H9 (cell line): ENCODE measurements at regions not wholly inside any gene's neighbourhood (a gene's known extent, or its start where the extent isn't known, plus 50 kb on each side); places are given as distances from the start of the nearest gene placed in this dataset.

Experiments used
- DNase-seq: peaks from one replicate; pipeline ENCODE4 v3.0.0-alpha.2; 2017
- H2AFZ ChIP-seq: one replicate; pipeline ENCODE4 v1.6.1; 2013; ENCODE audit warnings: mild to moderate bottlenecking, low read length, control low read depth, moderate library complexity
- H2AK5ac ChIP-seq: 2 replicates; pipeline ENCODE4 v1.6.1; 2013; ENCODE audit warnings: low read length, control low read depth, mixed read lengths; ENCODE audit not compliant: insufficient read length
- H2BK120ac ChIP-seq: one replicate; pipeline ENCODE4 v1.6.1; 2013; ENCODE audit warnings: low read depth, mild to moderate bottlenecking, low read length, control low read depth, inconsistent platforms; ENCODE audit not compliant: poor library complexity, severe bottlenecking
- H2BK12ac ChIP-seq: 2 replicates; pipeline ENCODE4 v1.6.1; 2013; ENCODE audit warnings: low read length, control low read depth, mixed read lengths, low read depth; ENCODE audit not compliant: insufficient read length
- H2BK15ac ChIP-seq: 2 replicates; pipeline ENCODE4 v1.6.1; 2013; ENCODE audit warnings: low read depth, low read length, control low read depth
- H2BK20ac ChIP-seq: one replicate; pipeline ENCODE4 v1.6.1; 2013; ENCODE audit warnings: low read depth, mild to moderate bottlenecking, low read length, control low read depth, inconsistent platforms; ENCODE audit not compliant: poor library complexity, severe bottlenecking
- H2BK5ac ChIP-seq: 2 replicates; pipeline ENCODE4 v1.6.1; 2013; ENCODE audit warnings: low read length, control low read depth, mixed read lengths; ENCODE audit not compliant: insufficient read length
- H3K14ac ChIP-seq: 2 replicates; pipeline ENCODE4 v1.6.1; 2013; ENCODE audit warnings: low read length, control low read depth; ENCODE audit not compliant: insufficient read depth
- H3K18ac ChIP-seq: 2 replicates; pipeline ENCODE4 v1.6.1; 2013; ENCODE audit warnings: low read depth, mild to moderate bottlenecking, mixed read lengths, low read length, control low read depth; ENCODE audit not compliant: insufficient read length
- H3K23ac ChIP-seq: 2 replicates; pipeline ENCODE4 v1.6.1; 2013; ENCODE audit warnings: low read length, control low read depth, mixed read lengths, low read depth; ENCODE audit not compliant: insufficient read length
- H3K23me2 ChIP-seq: 2 replicates; pipeline ENCODE4 v1.6.1; 2013; ENCODE audit warnings: low read depth, mild to moderate bottlenecking, mixed read lengths, low read length, control low read depth; ENCODE audit not compliant: insufficient read length, poor library complexity, severe bottlenecking
- H3K27ac ChIP-seq: 2 replicates; pipeline ENCODE4 v1.5.1; 2013; ENCODE audit warnings: low read length, control low read depth, mixed read lengths, low read depth; ENCODE audit not compliant: insufficient read length
- H3K27me3 ChIP-seq: 2 replicates; pipeline ENCODE4 v1.6.1; 2013; ENCODE audit warnings: low read length, control low read depth, inconsistent platforms; ENCODE audit not compliant: insufficient read depth
- H3K4ac ChIP-seq: 2 replicates; pipeline ENCODE4 v1.6.1; 2013; ENCODE audit warnings: low read depth, mild to moderate bottlenecking, control low read depth, inconsistent platforms, low read length, moderate library complexity
- H3K4me1 ChIP-seq: 2 replicates; pipeline ENCODE4 v1.6.1; 2013; ENCODE audit warnings: low read length, control low read depth, inconsistent platforms; ENCODE audit not compliant: insufficient read depth
- H3K4me2 ChIP-seq: 2 replicates; pipeline ENCODE4 v1.6.1; 2013; ENCODE audit warnings: low read length, control low read depth, mixed read lengths; ENCODE audit not compliant: insufficient read length, insufficient read depth
- H3K56ac ChIP-seq: 2 replicates; pipeline ENCODE4 v1.6.1; 2013; ENCODE audit warnings: low read depth, mild to moderate bottlenecking, mixed read lengths, low read length, control low read depth; ENCODE audit not compliant: insufficient read length
- H3K79me1 ChIP-seq: 2 replicates; pipeline ENCODE4 v1.6.1; 2013; ENCODE audit warnings: low read depth, mild to moderate bottlenecking, moderate library complexity, low read length, control low read depth, inconsistent platforms; ENCODE audit not compliant: insufficient read depth, poor library complexity, severe bottlenecking
- H3K79me2 ChIP-seq: 2 replicates; pipeline ENCODE4 v1.6.1; 2013; ENCODE audit warnings: low read length, control low read depth, inconsistent platforms; ENCODE audit not compliant: insufficient read depth
- H3K9ac ChIP-seq: 2 replicates; pipeline ENCODE4 v1.6.1; 2013; ENCODE audit warnings: low read length, control low read depth, mixed read lengths; ENCODE audit not compliant: insufficient read length; ENCODE audit errors: extremely low read depth
- H3K9me3 ChIP-seq: one replicate; pipeline ENCODE4 v1.6.1; 2013; ENCODE audit warnings: low read depth, low read length, inconsistent platforms; ENCODE audit not compliant: control insufficient read depth
- H3T11ph ChIP-seq: one replicate; pipeline ENCODE4 v1.6.1; 2013; ENCODE audit warnings: mild to moderate bottlenecking, low read length, control low read depth, inconsistent platforms
- H4K20me1 ChIP-seq: one replicate; pipeline ENCODE4 v1.6.1; 2013; ENCODE audit not compliant: control insufficient read depth, insufficient read length, insufficient read depth
- H4K5ac ChIP-seq: 2 replicates; pipeline ENCODE4 v1.6.1; 2013; ENCODE audit warnings: low read depth, mild to moderate bottlenecking, mixed read lengths, low read length, control low read depth; ENCODE audit not compliant: insufficient read length
- H4K8ac ChIP-seq: replicated peaks from 2 replicates; pipeline ENCODE4 v1.6.1; 2013; ENCODE audit warnings: low read length, control low read depth, mixed read lengths, low read depth; ENCODE audit not compliant: insufficient read length
- H4K91ac ChIP-seq: 2 replicates; pipeline ENCODE4 v1.6.1; 2013; ENCODE audit warnings: low read depth, mild to moderate bottlenecking, moderate library complexity, mixed read lengths, low read length, control low read depth; ENCODE audit not compliant: insufficient read length
- H3K27ac Mint-ChIP-seq, 3 experiments: 2 replicates in 2 of 3; 3 replicates in 1 of 3; pipeline ENCODE4 v1.8.0; 2020 to 2021; ENCODE audit warnings: mixed read lengths in 3 of 3, mild to moderate bottlenecking in 1 of 3, moderate library complexity in 1 of 3
- H3K27me3 Mint-ChIP-seq: 2 replicates; pipeline ENCODE4 v1.8.0; 2021; ENCODE audit warnings: low read depth, mild to moderate bottlenecking, moderate library complexity, mixed read lengths
- H3K36me3 Mint-ChIP-seq, 3 experiments: 2 replicates in 2 of 3; 3 replicates in 1 of 3; pipeline ENCODE4 v1.8.0; 2020 to 2021; ENCODE audit warnings: low read depth in 3 of 3, mixed read lengths in 3 of 3; ENCODE audit not compliant: insufficient read depth in 1 of 3
- H3K4me1 Mint-ChIP-seq, 2 experiments: 2 replicates each; pipeline ENCODE4 v1.8.0; 2020; ENCODE audit warnings: mixed read lengths in 2 of 2
- H3K4me3 Mint-ChIP-seq, 2 experiments: 2 replicates in 1 of 2; 3 replicates in 1 of 2; pipeline ENCODE4 v1.8.0; 2020 to 2021; ENCODE audit warnings: mild to moderate bottlenecking in 2 of 2, mixed read lengths in 2 of 2, moderate library complexity in 1 of 2
- H3K9me3 Mint-ChIP-seq, 2 experiments: 2 replicates in 1 of 2; 3 replicates in 1 of 2; pipeline ENCODE4 v1.8.0; 2020; ENCODE audit warnings: mild to moderate bottlenecking in 2 of 2, mixed read lengths in 2 of 2, moderate library complexity in 1 of 2
- WGBS: extraction: QIAGEN DNeasy Blood & Tissue Kit; methylation state at CpG from one replicate; pipeline ENCODE4 v1.1.7; 2013; ENCODE audit warnings: missing lambda C conversion rate, low lambda C conversion rate, mixed read lengths; ENCODE audit not compliant: insufficient read length; ENCODE audit errors: extremely low coverage; 5-methylcytosine and 5-hydroxymethylcytosine counted together
- TF ChIP-seq, protein P1 (sequence below): fragments of 200-600 bp; sonication (generic); conservative IDR thresholded peaks from 3 replicates; pipeline ENCODE4 v1.8.0; 2021; ENCODE audit warnings: antibody characterized with exemption, mild to moderate bottlenecking

DNA sequence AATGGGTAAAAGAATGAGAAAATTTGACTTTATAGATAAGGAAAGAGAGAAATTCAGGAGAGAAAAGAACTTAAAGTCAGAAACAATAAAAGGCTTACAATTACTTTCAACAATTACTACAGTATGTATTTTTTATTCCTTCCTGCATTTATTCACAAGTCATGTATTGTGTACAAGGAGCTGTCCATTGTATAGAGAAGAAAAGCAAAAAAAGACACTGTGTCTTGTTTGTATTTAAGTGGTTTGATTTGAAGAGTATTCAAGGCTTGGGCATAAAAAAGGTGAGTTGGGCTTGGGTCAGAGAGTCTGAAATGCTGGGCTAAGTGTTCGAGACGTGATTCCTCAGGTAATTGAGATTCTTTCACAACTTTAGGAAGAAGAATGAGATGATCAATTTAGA lies 394.2 kb upstream of the ROBO2 start:
- TF ChIP-seq, protein P1, sequence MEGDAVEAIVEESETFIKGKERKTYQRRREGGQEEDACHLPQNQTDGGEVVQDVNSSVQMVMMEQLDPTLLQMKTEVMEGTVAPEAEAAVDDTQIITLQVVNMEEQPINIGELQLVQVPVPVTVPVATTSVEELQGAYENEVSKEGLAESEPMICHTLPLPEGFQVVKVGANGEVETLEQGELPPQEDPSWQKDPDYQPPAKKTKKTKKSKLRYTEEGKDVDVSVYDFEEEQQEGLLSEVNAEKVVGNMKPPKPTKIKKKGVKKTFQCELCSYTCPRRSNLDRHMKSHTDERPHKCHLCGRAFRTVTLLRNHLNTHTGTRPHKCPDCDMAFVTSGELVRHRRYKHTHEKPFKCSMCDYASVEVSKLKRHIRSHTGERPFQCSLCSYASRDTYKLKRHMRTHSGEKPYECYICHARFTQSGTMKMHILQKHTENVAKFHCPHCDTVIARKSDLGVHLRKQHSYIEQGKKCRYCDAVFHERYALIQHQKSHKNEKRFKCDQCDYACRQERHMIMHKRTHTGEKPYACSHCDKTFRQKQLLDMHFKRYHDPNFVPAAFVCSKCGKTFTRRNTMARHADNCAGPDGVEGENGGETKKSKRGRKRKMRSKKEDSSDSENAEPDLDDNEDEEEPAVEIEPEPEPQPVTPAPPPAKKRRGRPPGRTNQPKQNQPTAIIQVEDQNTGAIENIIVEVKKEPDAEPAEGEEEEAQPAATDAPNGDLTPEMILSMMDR, result no peak
- Histone ChIP-seq H3K18ac (no peak overlapping the region), H3K4me1 (no peaks in the 10 kb centered on the region), H2AK5ac (no peak overlapping the region), H3T11ph (no peak overlapping the region), H3K23me2 (no peaks in the 10 kb centered on the region), H3K56ac (no peak overlapping the region), H3K9ac (no peak overlapping the region), H3K14ac (no peak overlapping the region), H3K4me2 (no peak overlapping the region), H3K9me3 (no peaks in the 10 kb centered on the region), H2AFZ (no peak overlapping the region), H3K4ac (no peak overlapping the region), H3K23ac (no peak overlapping the region), H4K8ac (no peak overlapping the region), H3K27me3 (no peaks in the 10 kb centered on the region), H4K5ac (no peak overlapping the region), H2BK5ac (no peak overlapping the region), H2BK20ac (no peak overlapping the region), H2BK15ac (no peak overlapping the region), H4K20me1 (no peaks in the 10 kb centered on the region), H3K79me2 (no peaks in the 10 kb centered on the region), H3K79me1 (no peaks in the 10 kb centered on the region), H4K91ac (no peak overlapping the region), H2BK120ac (no peak overlapping the region), H3K27ac (no peak overlapping the region), H2BK12ac (no peak overlapping the region)
- H3K27ac Mint-ChIP-seq, result no peak overlapping the region
- DNase-seq, result no peak
- H3K4me3 Mint-ChIP-seq, result no peak overlapping the region
- WGBS, result no CpG with 5 or more reads among the region's 2 CpGs
- no peaks in the 10 kb centered on the region for H3K9me3 Mint-ChIP-seq
- H3K4me1 Mint-ChIP-seq, result peaks cover 7% of the 10 kb centered on the region in 2 experiments
- no peaks in the 10 kb centered on the region for H3K27me3 Mint-ChIP-seq
- no peaks in the 10 kb centered on the region for H3K36me3 Mint-ChIP-seq
